HepG2 (cell line): ENCODE measurements at regions not wholly inside any gene's neighbourhood (a gene's known extent, or its start where the extent isn't known, plus 50 kb on each side); places are given as distances from the start of the nearest gene placed in this dataset.
"Not testable (repeated sequence)": the region's sequence is repeated elsewhere in the genome, so short reads cannot be mapped to it uniquely, and the experiment has no call there.

Source experiments
- ATAC-seq: fragments of 200-7000 bp; cut with Tn5 transposase; 3 replicates; pipeline ENCODE4 v1.9.1; 2020; ENCODE audit warnings: mild to moderate bottlenecking, moderate library complexity
- BruUV-seq: library from RNA; stranded (reverse); fragments of 400-500 nt; replicated peaks from 2 replicates; lab custom pipeline; 2021; lab: Mats Ljungman, UMichigan
- CTCF ChIA-PET: fragments of 300-600 bp; formaldehyde crosslinking; extraction: SDS; loops from one replicate; lab custom pipeline; 2021; ENCODE audit warnings: low total read pairs, inconsistent platforms, low intra/inter-chr PET ratio; lab: Yijun Ruan, JAX
- POLR2A ChIA-PET: fragments of 350-600 bp; sonication (Branson Sonifier 250); formaldehyde crosslinking; loops from one replicate; lab custom pipeline; 2020; ENCODE audit warnings: antibody characterized with exemption, inconsistent platforms; lab: Yijun Ruan, JAX
- DNase-seq: peaks from one replicate; pipeline ENCODE4 v3.0.0-alpha.2; 2015; ENCODE audit warnings: low spot score
- FAIRE-seq: peaks from 3 replicates; lab custom pipeline; 2011; peaks lifted over from hg19 to GRCh38; lab: Jason Lieb, UNC
- H2AFZ ChIP-seq: one replicate; pipeline ENCODE4 v1.6.1; 2011; ENCODE audit warnings: low read length, inconsistent platforms
- H3K27ac ChIP-seq: fragments of 300-600 bp; 3 replicates; pipeline ENCODE4 v1.8.0; 2011; ENCODE audit warnings: mixed run types, mild to moderate bottlenecking, mixed read lengths, low read length, inconsistent platforms; ENCODE audit not compliant: insufficient read depth; ENCODE audit errors: extremely low read length
- H3K27me3 ChIP-seq, 2 experiments: fragments of 200-600 bp in 1 of 2; 2 replicates in 1 of 2; 3 replicates in 1 of 2; pipeline versions ENCODE4 v1.6.0 to v1.8.0; 2011; ENCODE audit warnings: low read length in 2 of 2, mild to moderate bottlenecking in 2 of 2, moderate library complexity in 2 of 2, inconsistent platforms in 1 of 2; ENCODE audit not compliant: insufficient read depth in 2 of 2, control insufficient read depth in 1 of 2
- H3K36me3 ChIP-seq, 2 experiments: fragments of 200-600 bp in 1 of 2; replicated peaks in 1 of 2; 2 replicates in 1 of 2; 3 replicates in 1 of 2; pipeline versions ENCODE4 v1.5.1 to v1.8.0; 2011; ENCODE audit warnings: low read length in 2 of 2, inconsistent platforms in 1 of 2; ENCODE audit not compliant: insufficient read depth in 2 of 2, control insufficient read depth in 1 of 2
- H3K4me1 ChIP-seq: 2 replicates; pipeline ENCODE4 v1.5.1; 2012; ENCODE audit warnings: low read length, inconsistent platforms; ENCODE audit not compliant: insufficient read depth
- H3K4me2 ChIP-seq: 2 replicates; pipeline ENCODE4 v1.6.0; 2011; ENCODE audit warnings: low read depth, low read length, inconsistent platforms
- H3K4me3 ChIP-seq, 3 experiments: fragments of 200-600 bp in 1 of 3; sonication (generic), shearing (Covaris generic) in 1 of 3; replicated peaks in 1 of 3; 2 replicates each; pipeline ENCODE4 v1.5.1; 2011 to 2016; ENCODE audit warnings: low read length in 3 of 3, inconsistent platforms in 2 of 3, low read depth in 2 of 3, mild to moderate bottlenecking in 2 of 3, control low read depth in 1 of 3, mixed read lengths in 1 of 3; ENCODE audit not compliant: insufficient read depth in 1 of 3
- H3K79me2 ChIP-seq: one replicate; pipeline ENCODE4 v1.6.1; 2011; ENCODE audit warnings: low read length, inconsistent platforms; ENCODE audit not compliant: insufficient read depth
- H3K9ac ChIP-seq: 2 replicates; pipeline ENCODE4 v1.6.0; 2011; ENCODE audit warnings: mild to moderate bottlenecking, low read depth, low read length, inconsistent platforms; ENCODE audit not compliant: insufficient read depth
- H3K9me3 ChIP-seq: 2 replicates; pipeline ENCODE4 v1.5.1; 2012; ENCODE audit warnings: mild to moderate bottlenecking, low read length
- H4K20me1 ChIP-seq: 2 replicates; pipeline ENCODE4 v1.6.0; 2011; ENCODE audit warnings: inconsistent platforms, mild to moderate bottlenecking, low read length, moderate library complexity; ENCODE audit not compliant: insufficient read depth
- ZNF503 ChIP-seq: sonication (generic); formaldehyde crosslinking; IDR thresholded peaks from 2 replicates; pipeline ENCODE4 v1.4.0; 2020; ENCODE audit warnings: missing genetic modification reagents
- WGBS: methylation state at CpG from one replicate; pipeline ENCODE4 v1.1.6; 2017; ENCODE audit warnings: low lambda C conversion rate; 5-methylcytosine and 5-hydroxymethylcytosine counted together
- in situ Hi-C: cut with HindIII; loops from 2 replicates; pipeline ENCODE4 v1.10.0; 2017; ENCODE audit warnings: low pct_unique_long_range_greater_than_20kb; ENCODE audit not compliant: extremely low pct_ligation_motif_present
- intact Hi-C: fragments of 100-400 bp; cut with micrococcal nuclease; formaldehyde crosslinking; loops from one replicate; pipeline ENCODE4 v1.10.0; 2022; ENCODE audit not compliant: unreplicated experiment

GRCh38 chr15:62656071-62656470 is 386.5 kb upstream of the TPM1 start:
- CTCF ChIA-PET: no interaction called here
- in situ Hi-C loops: no loop called here
- no peak for FAIRE-seq
- no peaks in the 10 kb centered on the region for H3K79me2 ChIP-seq
- TF ChIP-seq ZNF503 (CRISPR knock-in tag): no peak
- TF ChIP-seq, all 625 proteins: peak for 0
- no peaks in the 10 kb centered on the region for H3K27me3 ChIP-seq
- H3K4me2 ChIP-seq: no peak overlapping the region
- H3K4me3 ChIP-seq: no peak overlapping the region
- intact Hi-C loops: no loop called here
- peaks cover 0 to 23% of the 10 kb centered on the region in 2 experiments; a peak in 3 of 5 replicates for H3K36me3 ChIP-seq
- DNase-seq: no peak
- no peak overlapping the region for H3K27ac ChIP-seq
- H3K9ac ChIP-seq: no peak overlapping the region
- 100% methylated on average over 3 of the region's 10 CpGs for whole genome bisulfite sequencing
- no peaks in the 10 kb centered on the region for H4K20me1 ChIP-seq
- ATAC-seq: no peak
- BruUV-seq: no TSS peak
- no peaks in the 10 kb centered on the region for H3K9me3 ChIP-seq
- no peaks in the 10 kb centered on the region for H3K4me1 ChIP-seq
- no peak overlapping the region for H2AFZ ChIP-seq
- POLR2A ChIA-PET: no interaction called here

DNA sequence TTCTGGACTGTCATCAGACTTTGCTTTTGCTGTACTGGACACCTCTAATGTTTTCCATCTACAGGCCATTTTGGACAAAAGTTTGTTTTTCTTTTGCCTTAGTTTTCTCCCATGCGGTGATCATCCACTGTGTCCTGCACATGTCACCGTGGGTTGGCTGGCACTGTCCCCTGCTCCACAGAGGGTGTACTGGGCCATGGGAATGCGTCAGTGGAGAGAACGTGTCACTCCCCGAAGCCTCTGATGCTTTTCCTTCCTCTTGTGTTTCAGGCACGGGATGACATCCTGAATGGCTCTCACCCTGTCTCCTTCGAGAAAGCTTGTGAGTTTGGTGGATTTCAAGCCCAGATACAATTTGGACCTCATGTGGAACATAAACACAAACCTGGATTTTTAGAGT is 385.0 kb upstream of the TPM1 start:
- WGBS: 88% methylated on average over 7 of the region's 7 CpGs
- H3K27me3 ChIP-seq, H4K20me1 ChIP-seq, H3K9ac ChIP-seq, in situ Hi-C loops, H3K4me3 ChIP-seq, H2AFZ ChIP-seq, FAIRE-seq, H3K4me2 ChIP-seq, DNase-seq, POLR2A ChIA-PET, ATAC-seq, H3K4me1 ChIP-seq, BruUV-seq, intact Hi-C loops, H3K79me2 ChIP-seq, H3K9me3 ChIP-seq, H3K27ac ChIP-seq, CTCF ChIA-PET: not testable (repeated sequence)
- H3K36me3 ChIP-seq: peaks cover 0 to 20% of the 10 kb centered on the region in 2 experiments; a peak in 2 of 5 replicates
